ENCODE measurements at regions not wholly inside any gene's neighbourhood (a gene's known extent, or its start where the extent isn't known, plus 50 kb on each side); places are given as distances from the start of the nearest gene placed in this dataset.

DNA sequence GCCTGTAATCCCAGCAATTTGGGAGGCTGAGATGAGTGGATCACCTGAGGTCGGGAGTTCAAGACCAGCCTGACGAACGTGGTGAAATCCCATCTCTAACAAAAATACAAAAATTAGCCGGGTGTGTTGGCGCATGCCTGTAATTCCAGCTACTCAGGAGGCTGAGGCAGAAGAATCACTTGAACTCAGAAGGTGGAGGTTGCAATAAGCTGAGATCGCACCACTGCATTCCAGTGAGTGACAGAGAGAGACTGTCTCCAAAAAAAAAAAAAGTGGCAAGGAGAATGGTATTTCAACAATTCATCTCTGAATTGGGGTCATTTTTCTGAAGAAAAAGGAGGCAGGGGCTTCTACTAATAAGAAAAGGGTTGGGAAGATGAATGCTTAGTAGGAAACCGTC is 111.5 kb upstream of the NHSL1 start (continued):
- TF ChIP-seq, protein P1, sequence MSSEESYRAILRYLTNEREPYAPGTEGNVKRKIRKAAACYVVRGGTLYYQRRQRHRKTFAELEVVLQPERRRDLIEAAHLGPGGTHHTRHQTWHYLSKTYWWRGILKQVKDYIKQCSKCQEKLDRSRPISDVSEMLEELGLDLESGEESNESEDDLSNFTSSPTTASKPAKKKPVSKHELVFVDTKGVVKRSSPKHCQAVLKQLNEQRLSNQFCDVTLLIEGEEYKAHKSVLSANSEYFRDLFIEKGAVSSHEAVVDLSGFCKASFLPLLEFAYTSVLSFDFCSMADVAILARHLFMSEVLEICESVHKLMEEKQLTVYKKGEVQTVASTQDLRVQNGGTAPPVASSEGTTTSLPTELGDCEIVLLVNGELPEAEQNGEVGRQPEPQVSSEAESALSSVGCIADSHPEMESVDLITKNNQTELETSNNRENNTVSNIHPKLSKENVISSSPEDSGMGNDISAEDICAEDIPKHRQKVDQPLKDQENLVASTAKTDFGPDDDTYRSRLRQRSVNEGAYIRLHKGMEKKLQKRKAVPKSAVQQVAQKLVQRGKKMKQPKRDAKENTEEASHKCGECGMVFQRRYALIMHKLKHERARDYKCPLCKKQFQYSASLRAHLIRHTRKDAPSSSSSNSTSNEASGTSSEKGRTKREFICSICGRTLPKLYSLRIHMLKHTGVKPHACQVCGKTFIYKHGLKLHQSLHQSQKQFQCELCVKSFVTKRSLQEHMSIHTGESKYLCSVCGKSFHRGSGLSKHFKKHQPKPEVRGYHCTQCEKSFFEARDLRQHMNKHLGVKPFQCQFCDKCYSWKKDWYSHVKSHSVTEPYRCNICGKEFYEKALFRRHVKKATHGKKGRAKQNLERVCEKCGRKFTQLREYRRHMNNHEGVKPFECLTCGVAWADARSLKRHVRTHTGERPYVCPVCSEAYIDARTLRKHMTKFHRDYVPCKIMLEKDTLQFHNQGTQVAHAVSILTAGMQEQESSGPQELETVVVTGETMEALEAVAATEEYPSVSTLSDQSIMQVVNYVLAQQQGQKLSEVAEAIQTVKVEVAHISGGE (CRISPR knock-in tag; IDR thresholded peaks at IDR 0.05): no peak
- TF ChIP-seq SIX5 (IDR thresholded peaks at IDR 0.05; ENCODE audit: low read depth, low read length, severe bottlenecking) (no peak), ASH2L (IDR thresholded peaks at IDR 0.05; ENCODE audit: borderline replicate concordance, low read depth) (no peak)

DNA sequence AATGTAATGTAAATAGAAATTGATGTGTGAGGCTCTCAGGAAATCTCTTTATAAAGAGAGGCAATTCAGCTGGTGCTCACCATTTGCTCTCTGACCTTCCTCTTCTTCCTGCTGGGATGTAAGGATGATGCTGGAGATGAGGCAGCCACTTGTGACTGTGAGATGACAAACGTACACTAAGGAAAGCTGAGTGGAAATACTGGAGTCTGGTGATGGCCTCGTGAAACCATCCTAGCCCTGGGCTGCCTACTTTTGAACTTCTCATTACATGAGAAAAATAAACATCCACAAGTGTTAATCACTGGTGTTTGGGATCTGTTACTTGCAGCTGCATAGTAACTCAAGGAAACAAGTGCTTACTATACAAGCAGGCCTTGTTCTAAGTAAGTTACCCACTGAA is 114.9 kb upstream of the NHSL1 start:
- Histone ChIP-seq H3K27me3 (replicated peaks in 1 of 2; ENCODE audit: control insufficient read depth in 2 of 2, insufficient read depth in 2 of 2, low read length in 1 of 2) (no peaks in the 10 kb centered on the region), H3K27ac (ENCODE audit: control insufficient read depth, insufficient read depth) (no peak overlapping the region), H3K4me3 (no peak overlapping the region), H3K4me2 (ENCODE audit: control insufficient read depth, insufficient read depth) (no peak overlapping the region), H3K79me2 (ENCODE audit: control insufficient read depth, insufficient read depth, low read length) (no peaks in the 10 kb centered on the region), H2AFZ (ENCODE audit: control insufficient read depth, low read depth, low read length) (no peak overlapping the region), H4K20me1 (ENCODE audit: control insufficient read depth, insufficient read depth) (no peaks in the 10 kb centered on the region), H3K36me3 (ENCODE audit: control insufficient read depth in 2 of 2, insufficient read depth in 2 of 2, low read length in 1 of 2) (no peaks in the 10 kb centered on the region), H3K9ac (ENCODE audit: control insufficient read depth, insufficient read depth, low read length) (no peak overlapping the region), H3K9me3 (replicated peaks; ENCODE audit: control insufficient read depth, insufficient read depth, low read length) (no peaks in the 10 kb centered on the region), H3K4me1 (ENCODE audit: control insufficient read depth, insufficient read depth, low read length) (no peaks in the 10 kb centered on the region)
- ChIA-PET RAD21 (ENCODE audit: unreplicated experiment) (interaction anchor here (0.6 kb wide), 1 partner anchor 315 kb away, joined by 3 read pairs; no protein-coding TSS in a partner anchor), CTCF (no interaction called here), SMC1A (ENCODE audit: uncharacterized antibody, unreplicated experiment) (interaction anchor here (0.9 kb wide), 1 partner anchor 20 kb away, joined by 3 read pairs; no protein-coding TSS in a partner anchor), POLR2A (no interaction called here)
- in situ Hi-C loops (cut with MboI) (no loop called here), intact Hi-C loops (cut with micrococcal nuclease; ENCODE audit: unreplicated experiment) (no loop called here)
- DNase-seq (ENCODE audit: low read depth, low spot score): no peak
- TF ChIP-seq, protein P2, sequence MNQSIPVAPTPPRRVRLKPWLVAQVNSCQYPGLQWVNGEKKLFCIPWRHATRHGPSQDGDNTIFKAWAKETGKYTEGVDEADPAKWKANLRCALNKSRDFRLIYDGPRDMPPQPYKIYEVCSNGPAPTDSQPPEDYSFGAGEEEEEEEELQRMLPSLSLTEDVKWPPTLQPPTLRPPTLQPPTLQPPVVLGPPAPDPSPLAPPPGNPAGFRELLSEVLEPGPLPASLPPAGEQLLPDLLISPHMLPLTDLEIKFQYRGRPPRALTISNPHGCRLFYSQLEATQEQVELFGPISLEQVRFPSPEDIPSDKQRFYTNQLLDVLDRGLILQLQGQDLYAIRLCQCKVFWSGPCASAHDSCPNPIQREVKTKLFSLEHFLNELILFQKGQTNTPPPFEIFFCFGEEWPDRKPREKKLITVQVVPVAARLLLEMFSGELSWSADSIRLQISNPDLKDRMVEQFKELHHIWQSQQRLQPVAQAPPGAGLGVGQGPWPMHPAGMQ (IDR thresholded peaks at IDR 0.05; ENCODE audit: borderline replicate concordance): no peak
- TF ChIP-seq, protein P3, sequence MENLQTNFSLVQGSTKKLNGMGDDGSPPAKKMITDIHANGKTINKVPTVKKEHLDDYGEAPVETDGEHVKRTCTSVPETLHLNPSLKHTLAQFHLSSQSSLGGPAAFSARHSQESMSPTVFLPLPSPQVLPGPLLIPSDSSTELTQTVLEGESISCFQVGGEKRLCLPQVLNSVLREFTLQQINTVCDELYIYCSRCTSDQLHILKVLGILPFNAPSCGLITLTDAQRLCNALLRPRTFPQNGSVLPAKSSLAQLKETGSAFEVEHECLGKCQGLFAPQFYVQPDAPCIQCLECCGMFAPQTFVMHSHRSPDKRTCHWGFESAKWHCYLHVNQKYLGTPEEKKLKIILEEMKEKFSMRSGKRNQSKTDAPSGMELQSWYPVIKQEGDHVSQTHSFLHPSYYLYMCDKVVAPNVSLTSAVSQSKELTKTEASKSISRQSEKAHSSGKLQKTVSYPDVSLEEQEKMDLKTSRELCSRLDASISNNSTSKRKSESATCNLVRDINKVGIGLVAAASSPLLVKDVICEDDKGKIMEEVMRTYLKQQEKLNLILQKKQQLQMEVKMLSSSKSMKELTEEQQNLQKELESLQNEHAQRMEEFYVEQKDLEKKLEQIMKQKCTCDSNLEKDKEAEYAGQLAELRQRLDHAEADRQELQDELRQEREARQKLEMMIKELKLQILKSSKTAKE (IDR thresholded peaks at IDR 0.05; ENCODE audit: low read depth, poor library complexity, severe bottlenecking): no peak
- TF ChIP-seq MEF2B (IDR thresholded peaks at IDR 0.05; ENCODE audit: partially characterized antibody, poor library complexity, severe bottlenecking) (no peak), RB1 (IDR thresholded peaks at IDR 0.05; ENCODE audit: borderline replicate concordance) (no peak), ZSCAN29 (IDR thresholded peaks at IDR 0.05) (no peak)
- no peak for ATAC-seq
- 4% methylated on average over 2 of the region's 2 CpGs for WGBS (ENCODE audit: insufficient coverage, insufficient replicate concordance, low lambda C conversion rate, missing lambda C conversion rate)
- BruUV-seq (replicated peaks): no TSS peak
- no peak for FAIRE-seq

All from GM12878 (cell line).